NCI-H226 (cell line): ENCODE measurements at regions not wholly inside any gene's neighbourhood (a gene's known extent, or its start where the extent isn't known, plus 50 kb on each side); places are given as distances from the start of the nearest gene placed in this dataset.

Experiments used
- DNase-seq: peaks from one replicate; pipeline ENCODE4 v3.0.0-alpha.2; 2015

- DNase-seq = no peak
Observed at GRCh38 chrX:51798701-51799100, 55.5 kb downstream of the GSPT2 start.

- DNase-seq = peak; percentile 61
Observed at GRCh38 chrX:51802917-51803688, 59.9 kb downstream of the GSPT2 start.

GRCh38 chrX:51803833-51804232 is 60.6 kb downstream of the GSPT2 start:
- DNase-seq = no peak

- DNase-seq = no peak
Observed at GRCh38 chrX:51804741-51805140, 61.5 kb downstream of the GSPT2 start.

GRCh38 chrX:51813886-51814460 is 70.7 kb downstream of the GSPT2 start:
- DNase-seq = no peak

- no peak for DNase-seq
Observed at GRCh38 chrX:51824061-51824460, 69.4 kb upstream of the MAGED1 start.

- no peak for DNase-seq
Observed at GRCh38 chrX:51825436-51825835, 68.0 kb upstream of the MAGED1 start.

GRCh38 chrX:51834076-51834475 is 59.3 kb upstream of the MAGED1 start:
- DNase-seq = no peak

- DNase-seq = no peak
Observed at GRCh38 chrX:51836823-51837222, 56.6 kb upstream of the MAGED1 start.

- no peak for DNase-seq
Observed at GRCh38 chrX:51837451-51837850, 56.0 kb upstream of the MAGED1 start.

- no peak for DNase-seq
Observed at GRCh38 chrX:51837921-51838320, 55.5 kb upstream of the MAGED1 start.
